ENCODE measurements at regions not wholly inside any gene's neighbourhood (a gene's known extent, or its start where the extent isn't known, plus 50 kb on each side); places are given as distances from the start of the nearest gene placed in this dataset.

DNA sequence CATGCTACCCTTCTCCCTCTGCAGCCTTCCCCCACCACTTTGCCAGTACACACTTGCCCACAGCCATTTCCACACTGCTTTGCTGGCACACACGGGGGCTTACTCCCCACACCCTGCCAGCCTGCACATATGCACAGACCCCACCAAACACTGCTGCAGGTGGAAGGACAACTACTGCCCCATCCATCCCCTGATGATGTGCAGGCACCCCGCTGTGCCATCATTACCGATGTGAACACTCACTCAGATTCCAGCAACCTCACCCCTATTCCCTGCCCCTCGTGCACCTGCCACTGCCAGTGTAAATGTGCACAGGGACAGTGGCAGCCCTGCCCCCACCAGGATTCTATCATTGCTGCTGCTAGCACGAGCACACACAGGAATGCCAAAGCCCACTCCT is 1400.8 kb upstream of the DDX18 start:
- Histone ChIP-seq H3K4me1 (ENCODE audit: control insufficient read depth in 1 of 2, extremely low read depth in 1 of 2, insufficient read depth in 2 of 2, low read length in 2 of 2) (no peaks in the 10 kb centered on the region), H3K27me3 (replicated peaks in 1 of 2; ENCODE audit: control insufficient read depth in 2 of 2, extremely low read depth in 1 of 2, insufficient read depth in 2 of 2, low read length in 1 of 2) (no peaks in the 10 kb centered on the region), H3K27ac (ENCODE audit: low read length) (no peak overlapping the region), H3K36me3 (ENCODE audit: control insufficient read depth in 2 of 2, extremely low read depth in 1 of 2, insufficient read depth in 1 of 2, low read length in 1 of 2) (no peaks in the 10 kb centered on the region), H3K4me3 (ENCODE audit: control insufficient read depth in 1 of 2, extremely low read depth in 1 of 2, low read length in 1 of 2) (no peak overlapping the region), H3K9me3 (no peaks in the 10 kb centered on the region)
- ChIA-PET POLR2A (no interaction called here), CTCF (no interaction called here)
- ATAC-seq (replicated peaks in 1 of 4) (no peak), DNase-seq (no peak)
- Mint-ChIP-seq H3K4me3 (no peak overlapping the region), H3K27me3 (no peaks in the 10 kb centered on the region), H3K27ac (no peak overlapping the region), H3K9me3 (peaks cover 23 to 44% (median 28%) of the 10 kb centered on the region in 3 donors), H3K4me1 (no peaks in the 10 kb centered on the region), H3K36me3 (no peaks in the 10 kb centered on the region)
- WGBS (ENCODE audit: insufficient coverage): 73% methylated on average over 5 of the region's 5 CpGs

- DNase-seq (no peak), ATAC-seq (replicated peaks in 1 of 4) (no peak)
- no peaks in the 10 kb centered on the region for H3K4me1 ChIP-seq (ENCODE audit: control insufficient read depth in 1 of 2, extremely low read depth in 1 of 2, insufficient read depth in 2 of 2, low read length in 2 of 2)
- Mint-ChIP-seq H3K27ac (no peak overlapping the region), H3K9me3 (peaks cover 25 to 41% (median 38%) of the 10 kb centered on the region in 3 donors), H3K27me3 (no peaks in the 10 kb centered on the region), H3K4me1 (no peaks in the 10 kb centered on the region), H3K36me3 (no peaks in the 10 kb centered on the region), H3K4me3 (no peak overlapping the region)
- POLR2A ChIA-PET: no interaction called here
- no peaks in the 10 kb centered on the region for H3K9me3 ChIP-seq
- H3K27ac ChIP-seq (ENCODE audit: low read length): no peak overlapping the region
- 50% methylated on average over 1 of the region's 3 CpGs for WGBS (ENCODE audit: insufficient coverage)
- no peaks in the 10 kb centered on the region for H3K36me3 ChIP-seq (ENCODE audit: control insufficient read depth in 2 of 2, extremely low read depth in 1 of 2, insufficient read depth in 1 of 2, low read length in 1 of 2)
- no peak overlapping the region for H3K4me3 ChIP-seq (ENCODE audit: control insufficient read depth in 1 of 2, extremely low read depth in 1 of 2, low read length in 1 of 2)
- H3K27me3 ChIP-seq (replicated peaks in 1 of 2; ENCODE audit: control insufficient read depth in 2 of 2, extremely low read depth in 1 of 2, insufficient read depth in 2 of 2, low read length in 1 of 2): no peaks in the 10 kb centered on the region
- CTCF ChIA-PET: no interaction called here
Measured at GRCh38 chr2:116416731-116417377, 1397.6 kb upstream of the DDX18 start.

DNA sequence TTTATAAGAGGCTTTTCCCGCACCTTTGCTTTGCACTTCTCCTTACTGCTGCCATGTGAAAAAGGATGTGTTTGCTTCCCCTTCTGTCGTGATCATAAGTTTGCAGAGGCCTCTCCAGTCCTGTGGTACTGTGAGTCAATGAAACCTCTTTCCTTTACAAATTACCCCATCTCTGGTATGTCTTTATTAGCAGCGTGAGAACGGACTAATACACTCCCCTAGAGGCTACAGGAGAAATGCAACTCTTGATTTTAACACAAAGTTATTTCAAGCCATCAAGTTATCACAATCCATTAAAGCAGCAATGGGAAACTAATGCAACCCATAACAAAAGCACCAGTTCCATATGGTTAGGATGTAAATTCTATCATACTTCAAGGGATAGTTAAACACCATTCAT is 1378.8 kb upstream of the DDX18 start:
- POLR2A ChIA-PET: no interaction called here

DNA sequence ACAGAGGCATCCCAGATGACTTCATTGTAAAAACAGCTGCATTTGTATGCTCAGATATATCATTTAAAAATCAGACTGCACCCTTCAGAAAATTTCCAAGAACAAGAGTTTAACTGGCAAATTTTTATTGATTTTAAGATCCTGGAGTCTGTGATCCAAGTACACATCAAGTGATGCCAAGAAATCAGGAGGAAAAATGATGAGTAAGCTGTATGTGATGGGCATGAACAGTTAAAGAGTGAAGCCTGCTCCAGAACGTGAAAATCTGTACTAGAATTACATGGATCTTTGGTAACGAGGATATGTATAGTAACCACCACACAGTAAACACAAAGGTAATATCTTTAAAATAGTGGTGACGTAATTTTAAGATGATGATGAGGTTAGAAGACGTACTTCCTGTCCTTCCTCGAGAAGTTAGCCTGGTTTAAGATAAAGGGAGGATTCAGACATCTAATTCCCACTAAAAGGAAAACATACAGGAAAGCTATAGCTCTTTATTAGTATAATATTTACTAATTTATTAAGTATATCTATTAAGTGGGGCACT is 1374.3 kb upstream of the DDX18 start:
- WGBS (ENCODE audit: insufficient coverage): no CpG with 5 or more reads among the region's 5 CpGs
- no peak for ATAC-seq (replicated peaks in 1 of 4)
- POLR2A ChIA-PET: no interaction called here
- H3K36me3 Mint-ChIP-seq: no peaks in the 10 kb centered on the region
- CTCF ChIA-PET: no interaction called here
- Histone ChIP-seq H3K4me1 (ENCODE audit: control insufficient read depth in 1 of 2, extremely low read depth in 1 of 2, insufficient read depth in 2 of 2, low read length in 2 of 2) (no peaks in the 10 kb centered on the region), H3K27ac (ENCODE audit: low read length) (no peak overlapping the region), H3K9me3 (no peaks in the 10 kb centered on the region), H3K36me3 (ENCODE audit: control insufficient read depth in 2 of 2, extremely low read depth in 1 of 2, insufficient read depth in 1 of 2, low read length in 1 of 2) (no peaks in the 10 kb centered on the region), H3K27me3 (replicated peaks in 1 of 2; ENCODE audit: control insufficient read depth in 2 of 2, extremely low read depth in 1 of 2, insufficient read depth in 2 of 2, low read length in 1 of 2) (no peaks in the 10 kb centered on the region), H3K4me3 (ENCODE audit: control insufficient read depth in 1 of 2, extremely low read depth in 1 of 2, low read length in 1 of 2) (no peak overlapping the region)
- no peaks in the 10 kb centered on the region for H3K4me1 Mint-ChIP-seq
- H3K9me3 Mint-ChIP-seq: peaks cover 16 to 28% (median 18%) of the 10 kb centered on the region in 3 donors
- no peak overlapping the region for H3K27ac Mint-ChIP-seq
- H3K4me3 Mint-ChIP-seq: no peak overlapping the region
- H3K27me3 Mint-ChIP-seq: no peaks in the 10 kb centered on the region
- no peak for DNase-seq

More for the DNA sequence above, 1378.8 kb upstream of the DDX18 start:
- H3K4me3 ChIP-seq (ENCODE audit: control insufficient read depth in 1 of 2, extremely low read depth in 1 of 2, low read length in 1 of 2): no peak overlapping the region
- Mint-ChIP-seq H3K36me3 (no peaks in the 10 kb centered on the region), H3K4me1 (no peaks in the 10 kb centered on the region), H3K27me3 (no peaks in the 10 kb centered on the region), H3K9me3 (peaks cover 8 to 25% (median 21%) of the 10 kb centered on the region in 3 donors), H3K27ac (no peak overlapping the region), H3K4me3 (no peak overlapping the region)
- CTCF ChIA-PET: no interaction called here
- no peaks in the 10 kb centered on the region for H3K36me3 ChIP-seq (ENCODE audit: control insufficient read depth in 2 of 2, extremely low read depth in 1 of 2, insufficient read depth in 1 of 2, low read length in 1 of 2)
- no peak for ATAC-seq (replicated peaks in 1 of 4)
- no peak for DNase-seq
- no peaks in the 10 kb centered on the region for H3K4me1 ChIP-seq (ENCODE audit: control insufficient read depth in 1 of 2, extremely low read depth in 1 of 2, insufficient read depth in 2 of 2, low read length in 2 of 2)
- H3K9me3 ChIP-seq: no peaks in the 10 kb centered on the region
- WGBS (ENCODE audit: insufficient coverage): no CpG with 5 or more reads among the region's 4 CpGs
- no peaks in the 10 kb centered on the region for H3K27me3 ChIP-seq (replicated peaks in 1 of 2; ENCODE audit: control insufficient read depth in 2 of 2, extremely low read depth in 1 of 2, insufficient read depth in 2 of 2, low read length in 1 of 2)
- no peak overlapping the region for H3K27ac ChIP-seq (ENCODE audit: low read length)

GRCh38 chr2:116442418-116442817 is 1372.1 kb upstream of the DDX18 start:
- Mint-ChIP-seq H3K27me3 (no peaks in the 10 kb centered on the region), H3K9me3 (peaks cover 23 to 34% (median 26%) of the 10 kb centered on the region in 3 donors), H3K36me3 (no peaks in the 10 kb centered on the region), H3K4me3 (no peak overlapping the region), H3K27ac (no peak overlapping the region), H3K4me1 (no peaks in the 10 kb centered on the region)
- peaks cover 2% of the 10 kb centered on the region for H3K9me3 ChIP-seq
- H3K27me3 ChIP-seq (replicated peaks in 1 of 2; ENCODE audit: control insufficient read depth in 2 of 2, extremely low read depth in 1 of 2, insufficient read depth in 2 of 2, low read length in 1 of 2): no peaks in the 10 kb centered on the region
- no CpG with 5 or more reads among the region's 3 CpGs for WGBS (ENCODE audit: insufficient coverage)
- ChIA-PET POLR2A (no interaction called here), CTCF (no interaction called here)
- no peaks in the 10 kb centered on the region for H3K4me1 ChIP-seq (ENCODE audit: control insufficient read depth in 1 of 2, extremely low read depth in 1 of 2, insufficient read depth in 2 of 2, low read length in 2 of 2)
- DNase-seq: no peak
- ATAC-seq (replicated peaks in 1 of 4): no peak
- no peaks in the 10 kb centered on the region for H3K36me3 ChIP-seq (ENCODE audit: control insufficient read depth in 2 of 2, extremely low read depth in 1 of 2, insufficient read depth in 1 of 2, low read length in 1 of 2)
- no peak overlapping the region for H3K27ac ChIP-seq (ENCODE audit: low read length)
- H3K4me3 ChIP-seq (ENCODE audit: control insufficient read depth in 1 of 2, extremely low read depth in 1 of 2, low read length in 1 of 2): no peak overlapping the region

DNA sequence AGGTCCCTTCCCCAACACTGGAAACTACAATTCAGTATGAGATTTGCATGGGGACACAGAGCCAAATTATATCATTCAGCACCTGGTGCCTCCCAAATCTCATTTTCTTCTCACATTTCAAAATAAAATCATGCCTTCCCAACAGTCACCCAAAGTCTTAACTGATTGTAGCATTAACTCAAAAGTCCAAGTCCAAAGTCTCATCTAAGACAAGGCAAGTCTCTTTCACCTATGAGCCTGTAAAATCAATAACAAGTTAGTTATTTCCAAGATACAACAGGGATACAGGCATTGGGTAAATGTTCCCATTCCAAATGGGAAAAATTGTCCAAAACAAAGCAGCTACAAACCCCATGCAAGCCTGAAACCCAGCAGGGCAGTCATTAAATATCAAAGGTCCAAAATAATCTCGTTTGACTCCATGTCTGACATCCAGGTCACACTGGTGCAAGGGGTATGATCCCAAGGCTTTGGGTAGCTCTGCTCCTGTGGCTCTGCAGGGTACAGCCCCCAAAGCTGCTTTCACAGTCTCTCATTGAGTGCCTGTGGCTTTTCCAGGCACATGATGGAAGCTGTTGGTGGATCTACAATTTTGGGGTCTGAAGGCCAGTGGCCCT is 1370.1 kb upstream of the DDX18 start:
- H3K4me3 ChIP-seq (ENCODE audit: control insufficient read depth in 1 of 2, extremely low read depth in 1 of 2, low read length in 1 of 2): no peak overlapping the region
- ATAC-seq (replicated peaks in 1 of 4) (no peak), DNase-seq (no peak)
- H3K9me3 ChIP-seq: peaks cover 2% of the 10 kb centered on the region
- WGBS (ENCODE audit: insufficient coverage): 18% methylated on average over 1 of the region's 1 CpG
- peaks cover 26 to 31% (median 28%) of the 10 kb centered on the region in 3 donors for H3K9me3 Mint-ChIP-seq
- no peaks in the 10 kb centered on the region for H3K4me1 Mint-ChIP-seq
- no peak overlapping the region for H3K4me3 Mint-ChIP-seq
- H3K27me3 Mint-ChIP-seq: no peaks in the 10 kb centered on the region
- ChIA-PET POLR2A (no interaction called here), CTCF (no interaction called here)
- H3K27ac ChIP-seq (ENCODE audit: low read length): no peak overlapping the region
- no peaks in the 10 kb centered on the region for H3K36me3 Mint-ChIP-seq
- H3K27me3 ChIP-seq (replicated peaks in 1 of 2; ENCODE audit: control insufficient read depth in 2 of 2, extremely low read depth in 1 of 2, insufficient read depth in 2 of 2, low read length in 1 of 2): no peaks in the 10 kb centered on the region
- H3K27ac Mint-ChIP-seq: no peak overlapping the region
- H3K4me1 ChIP-seq (ENCODE audit: control insufficient read depth in 1 of 2, extremely low read depth in 1 of 2, insufficient read depth in 2 of 2, low read length in 2 of 2): no peaks in the 10 kb centered on the region
- no peaks in the 10 kb centered on the region for H3K36me3 ChIP-seq (ENCODE audit: control insufficient read depth in 2 of 2, extremely low read depth in 1 of 2, insufficient read depth in 1 of 2, low read length in 1 of 2)
